NCI-H345 treated with DMSO at 0.1 percent for 48 hours (cell line): ENCODE measurements at regions not wholly inside any gene's neighbourhood (a gene's known extent, or its start where the extent isn't known, plus 50 kb on each side); places are given as distances from the start of the nearest gene placed in this dataset.

Source experiments
- DNase-seq: peaks from one replicate; lab custom pipeline; 2025; ENCODE audit not compliant: unreplicated experiment; lab: John Stamatoyannopoulos, UW

DNA sequence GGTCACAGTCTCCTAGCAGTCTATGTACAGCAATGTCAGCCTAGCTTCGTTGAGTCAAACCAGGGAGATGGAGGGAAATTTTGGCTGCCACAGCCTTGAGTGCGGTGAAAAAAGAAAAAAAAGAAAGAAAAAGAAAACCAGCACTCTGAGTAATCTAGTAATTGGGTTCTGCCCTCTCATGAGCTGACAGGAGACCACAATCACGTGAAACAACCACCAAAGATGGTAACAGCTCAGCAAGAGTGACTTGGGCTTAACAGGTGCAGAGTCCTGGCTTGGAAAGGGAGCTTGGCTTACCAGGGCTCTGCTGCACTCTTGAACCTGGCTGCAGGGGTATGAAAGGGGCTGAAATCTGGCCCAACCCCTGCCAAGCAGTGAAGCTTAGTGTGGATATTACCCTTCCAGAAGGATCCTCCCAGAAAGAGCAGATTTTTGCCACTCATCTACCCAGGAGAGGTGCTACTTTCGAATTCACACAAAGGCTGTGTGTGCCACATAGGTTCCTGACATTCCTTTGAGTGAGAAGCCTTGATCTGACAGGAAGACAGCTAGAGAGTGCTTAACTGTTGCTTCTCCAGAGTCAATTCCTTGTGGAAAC, 350.3 kb downstream of the PTTG2 start:
- no peak for DNase-seq

DNA sequence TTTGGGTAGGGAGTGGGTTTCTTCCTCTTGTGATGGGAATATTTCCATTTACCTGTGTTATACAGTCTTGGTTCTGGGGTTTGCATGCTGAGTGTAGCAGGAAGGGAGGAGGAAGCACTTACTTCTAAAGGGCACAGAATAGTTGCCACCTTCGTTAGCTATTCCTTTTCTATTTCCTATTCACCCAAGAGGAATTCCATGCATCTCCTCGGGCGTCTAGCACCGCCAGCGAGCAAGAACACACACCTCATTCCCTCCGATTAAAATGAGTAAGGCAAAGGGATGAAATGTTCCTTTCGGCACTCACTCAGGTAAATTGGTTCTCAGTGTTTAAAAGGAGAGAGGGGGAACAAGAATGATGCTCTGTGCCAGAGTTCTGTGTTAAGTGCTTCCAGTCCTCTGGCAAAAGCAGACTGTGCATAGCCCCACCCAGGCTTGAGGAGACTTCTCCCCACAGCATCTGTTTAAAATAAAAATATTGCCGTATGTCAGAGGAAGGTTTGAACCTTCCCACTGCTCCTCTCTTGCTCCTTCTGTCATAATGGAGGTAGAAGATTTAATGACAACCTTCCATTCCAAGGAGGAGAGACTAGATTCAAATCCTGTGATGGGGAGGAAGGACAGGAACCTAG, 351.4 kb downstream of the PTTG2 start:
- DNase-seq, result no peak

GRCh38 chr4:38313175-38313574, 350.8 kb upstream of the KLF3 start:
- DNase-seq, result peak; percentile 26

DNA sequence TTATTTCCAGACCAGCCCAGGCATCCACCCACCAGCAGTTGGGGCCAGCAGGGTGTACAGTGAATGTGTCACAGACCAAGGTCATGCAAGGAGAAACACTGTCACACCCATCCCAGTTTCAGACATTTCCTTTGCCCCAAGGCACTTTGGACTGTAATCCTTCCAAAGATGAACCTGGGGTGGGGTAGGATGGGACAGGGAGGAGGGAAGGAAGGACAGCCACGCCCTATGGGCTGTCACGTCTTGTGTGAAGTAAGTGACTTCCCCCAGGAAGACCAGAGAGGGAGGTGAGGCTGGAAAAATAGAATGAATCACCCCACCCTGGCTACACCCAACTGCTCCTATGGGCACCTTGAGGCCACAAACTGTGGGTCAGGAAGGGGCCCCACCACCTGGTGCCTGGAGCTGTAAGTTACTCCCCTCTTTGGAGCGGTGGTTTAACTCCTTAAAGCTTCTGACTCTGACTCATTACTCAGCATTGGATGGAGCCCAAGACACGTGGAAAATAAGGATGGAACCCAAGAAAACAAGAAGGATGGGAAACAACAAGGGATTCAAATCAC, 349.9 kb upstream of the KLF3 start:
- no peak for DNase-seq

GRCh38 chr4:38314663-38315062, 349.3 kb upstream of the KLF3 start:
- DNase-seq, result no peak

- no peak for DNase-seq
These were observed 348.7 kb upstream of the KLF3 start for GRCh38 chr4:38315286-38315685.

DNA sequence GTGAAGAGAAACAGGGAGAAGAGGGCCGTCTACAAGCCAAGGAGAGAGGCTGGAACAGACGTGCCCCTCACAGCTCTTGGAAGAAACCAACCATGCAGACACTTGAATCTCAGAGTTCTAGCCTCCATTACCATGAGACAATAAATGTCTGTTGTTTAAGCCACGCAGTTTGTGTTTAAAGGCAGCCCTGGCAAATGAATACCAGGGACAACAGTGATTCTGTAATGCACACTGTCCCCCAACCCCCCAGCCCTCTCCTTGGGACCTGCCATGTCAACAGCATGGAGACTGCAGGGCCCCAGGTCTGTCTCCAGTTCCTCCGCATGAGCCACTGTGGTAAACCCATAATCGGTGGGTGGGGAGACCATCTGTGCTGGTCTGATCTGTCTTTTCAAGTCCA, 348.0 kb upstream of the KLF3 start:
- no peak for DNase-seq

GRCh38 chr4:38317041-38317674, 346.8 kb upstream of the KLF3 start:
- DNase-seq, result no peak

DNA sequence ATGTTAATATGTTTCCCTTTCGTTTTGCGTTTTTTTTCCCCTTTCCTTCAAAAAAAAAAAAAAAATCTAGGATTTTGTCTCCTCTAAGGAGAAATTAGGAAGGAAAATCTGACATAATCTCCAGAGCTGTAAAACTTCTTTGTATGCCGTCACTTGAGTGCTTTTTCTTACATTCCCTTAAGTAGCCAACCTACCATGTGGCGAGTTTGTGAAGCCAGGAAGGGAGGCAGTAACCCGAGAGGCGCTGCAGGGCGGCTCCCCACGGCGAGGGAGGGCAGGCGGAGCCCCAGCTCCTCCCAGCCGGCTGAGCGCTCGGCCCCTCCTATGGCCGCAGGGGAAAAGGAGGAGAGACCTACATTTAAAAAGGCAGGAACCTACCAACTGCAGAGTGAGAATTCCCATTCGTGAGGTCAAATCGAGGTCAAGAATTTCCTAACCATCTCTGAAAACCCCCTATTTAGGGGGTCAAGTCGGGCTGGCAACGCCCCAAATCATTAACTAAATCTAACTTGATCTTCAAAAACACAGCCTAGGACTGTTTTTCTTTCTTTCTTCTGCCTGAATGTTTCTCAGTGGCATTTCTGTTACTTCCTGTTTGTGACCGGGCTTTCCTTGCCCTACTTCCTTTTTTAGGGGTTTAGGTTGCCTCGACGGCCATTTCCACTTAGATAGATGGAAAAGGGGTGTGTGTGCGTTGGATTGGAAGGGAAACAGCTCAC, 345.1 kb upstream of the KLF3 start:
- DNase-seq, result peak; percentile 52

DNA sequence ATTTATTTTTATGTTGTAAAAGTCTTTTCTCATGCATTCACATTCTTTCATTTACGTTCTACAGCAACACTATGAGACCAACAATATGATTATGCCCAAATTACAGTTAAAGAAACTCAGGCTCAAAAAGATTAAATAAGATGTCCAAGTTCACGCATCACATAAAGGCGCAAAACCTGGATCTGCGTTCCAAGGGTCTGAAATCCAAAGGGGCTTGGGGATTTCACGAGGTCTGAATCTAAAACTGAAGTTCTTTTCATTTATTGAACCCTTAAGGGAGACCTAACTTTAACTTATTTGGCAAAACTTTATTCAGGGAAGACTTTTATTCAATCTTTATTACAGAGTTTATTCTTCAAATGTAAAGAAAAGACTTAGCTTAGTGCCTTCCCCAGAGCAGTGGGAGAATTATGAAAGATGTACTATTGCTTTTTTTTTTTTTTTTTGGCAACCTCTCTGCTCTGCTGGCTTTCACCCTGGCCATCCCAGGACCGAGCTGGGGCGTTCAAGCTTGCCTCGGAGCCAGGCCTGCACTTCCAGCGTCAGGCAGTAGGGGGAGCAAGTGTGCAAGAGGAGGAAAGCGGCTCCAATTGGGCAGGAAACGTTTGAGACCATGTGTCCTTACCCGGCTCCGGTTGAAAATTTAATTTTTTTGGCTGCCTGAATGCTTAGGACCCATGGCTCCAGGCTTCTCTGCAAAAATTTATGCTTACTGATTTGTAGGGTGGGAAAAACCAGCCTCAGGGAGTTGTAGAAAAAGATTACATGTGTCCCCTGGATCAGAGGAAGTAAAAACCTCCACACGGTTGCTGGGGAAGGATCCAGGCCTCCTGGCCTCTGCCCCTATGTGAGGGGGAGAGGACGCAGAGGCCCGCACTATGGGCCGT, 344.3 kb upstream of the KLF3 start:
- peak; percentile 29 for DNase-seq

DNA sequence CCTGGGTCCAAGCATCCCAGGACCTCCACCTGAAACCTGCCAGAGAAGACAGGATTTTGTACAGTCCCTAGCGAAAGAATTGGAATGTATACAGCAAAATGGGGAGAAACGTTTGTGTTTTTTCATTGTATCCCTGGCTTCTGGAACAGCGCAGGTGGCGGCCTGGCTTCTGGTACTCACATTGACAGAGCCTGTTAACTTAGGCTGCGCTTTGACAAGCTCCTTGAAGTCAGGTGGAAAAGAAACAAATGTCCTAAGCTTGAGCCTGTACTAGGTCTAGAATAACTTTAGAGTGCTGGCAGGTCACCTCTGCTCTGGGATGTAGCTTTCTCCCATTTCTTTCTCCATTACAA, 343.7 kb upstream of the KLF3 start:
- DNase-seq, result no peak

DNA sequence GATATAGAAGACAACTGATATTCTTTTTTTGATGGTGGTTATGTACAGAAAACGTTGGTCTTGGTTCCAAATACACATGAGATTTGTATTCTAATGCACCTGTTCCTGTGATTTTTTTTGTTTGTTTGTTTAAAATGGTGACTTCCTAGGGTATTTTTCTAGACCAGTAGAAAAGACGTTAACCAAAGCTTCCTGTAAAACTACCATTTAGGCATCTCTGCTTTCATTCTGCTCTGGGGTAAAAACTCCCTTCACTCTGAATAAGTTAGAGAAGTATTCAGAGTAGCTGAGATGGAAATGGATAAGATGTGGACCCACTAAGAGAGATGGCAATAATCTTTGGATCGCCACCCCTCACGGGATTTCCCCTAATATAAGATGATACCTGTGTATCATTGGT, 343.2 kb upstream of the KLF3 start:
- DNase-seq, result no peak

DNA sequence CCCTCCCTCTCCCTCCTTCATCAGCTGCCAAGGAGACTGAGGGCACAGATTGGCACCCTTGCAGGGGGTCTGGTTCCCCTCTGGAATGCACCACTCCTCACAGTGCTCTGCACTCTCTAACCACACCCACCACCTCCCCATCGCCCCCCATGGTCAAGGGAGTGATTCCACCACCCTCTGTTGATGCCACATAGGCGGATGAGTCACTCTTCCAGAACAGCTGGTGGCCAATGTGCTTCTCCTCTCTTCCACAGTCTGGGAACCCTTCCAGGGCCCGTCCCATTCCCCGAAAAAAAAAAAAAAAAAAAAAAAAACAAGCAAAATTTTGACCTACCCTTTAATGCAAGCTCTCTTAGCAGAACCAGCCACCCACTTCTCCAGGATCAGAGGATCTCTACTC, 341.3 kb upstream of the KLF3 start:
- DNase-seq, result no peak

DNA sequence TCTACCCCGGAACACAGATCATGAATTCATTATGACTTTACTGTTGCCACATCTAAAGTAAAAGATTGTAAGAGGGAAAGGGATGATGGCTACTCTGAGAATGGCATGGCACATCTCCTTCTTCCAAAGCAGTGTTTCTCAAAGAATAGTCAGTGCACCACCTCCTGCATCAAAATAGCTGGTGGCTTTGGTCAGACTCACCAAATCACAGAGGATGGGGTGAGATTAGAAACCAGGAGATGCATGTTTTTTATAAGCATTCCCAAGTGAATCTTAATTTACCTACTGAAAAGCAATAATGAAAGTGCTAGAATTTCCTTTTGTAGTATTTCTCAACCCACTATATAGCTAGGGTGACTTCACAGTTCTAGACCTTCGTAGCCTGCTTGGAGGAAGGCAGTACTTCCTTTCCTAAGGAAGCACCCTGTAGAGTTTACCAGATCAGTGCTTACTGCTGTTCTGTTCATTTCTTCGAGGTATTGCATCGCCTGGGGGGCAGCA, 340.8 kb upstream of the KLF3 start:
- DNase-seq, result no peak

DNA sequence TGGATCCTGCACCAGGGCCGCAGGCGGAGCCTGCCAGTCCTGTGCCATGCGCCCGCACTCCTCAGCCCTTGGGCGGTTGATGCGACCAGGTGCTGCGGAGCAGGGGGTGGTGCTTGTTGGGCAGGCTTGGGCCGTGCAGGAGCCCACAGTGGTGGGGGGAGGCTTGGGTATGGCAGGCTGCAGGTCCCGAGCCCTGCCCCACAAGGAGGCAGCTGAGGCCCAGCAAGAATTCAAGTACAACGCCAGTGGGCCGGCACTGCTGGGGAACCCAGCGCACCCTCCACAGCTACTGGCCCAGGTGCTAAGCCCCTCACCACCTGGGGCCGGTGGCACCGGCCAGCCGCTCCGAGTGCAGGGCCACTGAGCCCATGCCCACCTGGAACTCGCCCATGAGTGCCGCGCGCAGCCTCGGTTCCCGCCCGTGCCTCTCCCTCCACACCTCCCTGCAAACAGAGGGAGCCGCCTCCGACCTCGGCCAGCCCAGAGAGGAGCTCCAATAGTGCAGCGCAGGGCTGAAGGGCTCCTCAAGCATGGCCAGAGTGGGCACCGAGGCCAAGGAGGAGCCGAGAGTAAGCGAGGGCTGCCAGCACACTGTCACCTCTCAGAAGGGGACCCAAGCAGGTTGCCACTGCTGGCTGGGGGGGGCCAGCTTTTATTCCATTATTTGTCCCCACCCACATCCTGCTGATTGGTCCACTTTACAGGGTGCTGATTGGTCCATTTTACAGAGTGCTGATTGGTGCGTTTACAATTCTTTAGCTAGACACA, 339.0 kb upstream of the KLF3 start:
- DNase-seq, result no peak

GRCh38 chr4:38325629-38325913, 338.4 kb upstream of the KLF3 start:
- DNase-seq, result no peak

DNA sequence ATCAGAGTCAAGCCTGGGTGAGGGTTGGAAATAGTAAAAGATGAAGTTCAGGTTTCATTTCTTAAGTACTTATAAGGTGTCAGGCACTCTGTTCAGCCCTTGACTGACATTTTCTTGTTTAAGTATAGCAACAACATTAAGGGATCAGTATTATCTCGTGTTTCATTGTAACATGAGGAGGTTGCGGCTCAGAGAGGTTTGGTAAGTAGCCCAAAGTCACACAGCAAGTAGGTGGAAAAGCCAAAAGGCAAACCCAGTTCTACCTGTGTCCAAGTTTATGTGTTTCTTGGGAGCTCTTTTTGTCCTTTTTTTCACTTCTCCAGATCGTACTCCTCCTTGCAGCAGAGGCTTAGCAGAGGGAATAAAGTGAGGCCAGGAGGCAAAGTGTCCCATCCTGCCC, 337.5 kb upstream of the KLF3 start:
- no peak for DNase-seq

- no peak for DNase-seq
These were observed 336.8 kb upstream of the KLF3 start for GRCh38 chr4:38327174-38327573.

GRCh38 chr4:38328989-38329729, 334.8 kb upstream of the KLF3 start:
- no peak for DNase-seq

DNA sequence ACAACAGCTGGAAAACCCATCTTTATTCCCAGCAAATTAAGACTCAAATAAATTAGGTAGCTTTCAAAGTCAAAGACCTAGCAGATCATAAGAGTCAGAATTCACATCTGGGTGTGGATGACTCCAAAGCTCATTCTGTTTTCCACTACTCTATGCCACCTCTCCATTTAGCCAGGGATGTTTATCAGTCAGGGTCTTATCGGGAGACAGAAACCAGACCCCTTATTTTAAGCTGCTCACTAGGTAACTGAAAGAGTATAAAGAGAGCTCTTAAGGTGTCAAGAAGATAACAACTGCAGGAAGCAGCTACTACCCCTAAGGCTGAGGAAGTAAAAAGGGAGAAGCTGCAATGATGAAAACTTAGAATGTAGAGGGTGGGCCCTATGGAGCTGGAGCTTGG, 333.7 kb upstream of the KLF3 start:
- no peak for DNase-seq
